ENCODE measurements at regions not wholly inside any gene's neighbourhood (a gene's known extent, or its start where the extent isn't known, plus 50 kb on each side); places are given as distances from the start of the nearest gene placed in this dataset.

GRCh38 chr4:180528003-180528402 lies 1715.2 kb upstream of the TENM3 start:
- Histone ChIP-seq H2AFZ (ENCODE audit: low read depth, low read length, poor library complexity, severe bottlenecking) (no peak overlapping the region), H3K4me2 (ENCODE audit: low read length) (no peak overlapping the region), H3K4me1 (ENCODE audit: control insufficient read depth in 1 of 2, insufficient read depth in 2 of 2, low read length in 2 of 2) (no peaks in the 10 kb centered on the region), H3K27ac (ENCODE audit: low read depth, low read length) (no peak overlapping the region), H3K9me3 (ENCODE audit: control insufficient read depth in 1 of 2, insufficient read depth in 1 of 2, low read depth in 1 of 2, low read length in 2 of 2) (no peaks in the 10 kb centered on the region), H3K79me2 (ENCODE audit: insufficient read depth, low read length) (no peaks in the 10 kb centered on the region), H3K27me3 (ENCODE audit: insufficient read depth, low read length) (no peaks in the 10 kb centered on the region), H3K4me3 (replicated peaks in 1 of 2; ENCODE audit: low read depth in 1 of 2, low read length in 2 of 2) (no peak overlapping the region), H3K36me3 (ENCODE audit: control insufficient read depth in 1 of 2, insufficient read depth in 2 of 2, low read length in 2 of 2) (no peaks in the 10 kb centered on the region), H4K20me1 (ENCODE audit: insufficient read depth) (no peaks in the 10 kb centered on the region), H3K9ac (ENCODE audit: low read length) (no peak overlapping the region), H3K9me2 (ENCODE audit: insufficient read depth) (no peaks in the 10 kb centered on the region)
- RAD21 ChIA-PET (ENCODE audit: low non-redundant PET in 1 of 2, low total read pairs in 2 of 2, uncharacterized antibody in 2 of 2, unreplicated experiment in 2 of 2) = no interaction called here
- no peak for TF ChIP-seq ZFX (IDR thresholded peaks at IDR 0.05)
- no peak for TF ChIP-seq FOSL1 (IDR thresholded peaks at IDR 0.05; ENCODE audit: low read depth)
- no peak for TF ChIP-seq SIN3A (IDR thresholded peaks at IDR 0.05; ENCODE audit: low read depth)
- no peak for TF ChIP-seq JUND (IDR thresholded peaks at IDR 0.05)
- TF ChIP-seq TCF7L2 (IDR thresholded peaks at IDR 0.05; ENCODE audit: borderline replicate concordance, extremely low read depth, insufficient read depth, insufficient read length) = no peak
- no peak for TF ChIP-seq REST (IDR thresholded peaks at IDR 0.05; ENCODE audit: low read depth)
- no peak for TF ChIP-seq RAD21 (IDR thresholded peaks at IDR 0.05; ENCODE audit: low read depth)
- no peak for TF ChIP-seq POLR2AphosphoS5 (IDR thresholded peaks at IDR 0.05; ENCODE audit: low read depth, low read length)
- no peak for TF ChIP-seq ZBTB33 (IDR thresholded peaks at IDR 0.05; ENCODE audit: extremely low read depth, insufficient replicate concordance, low read length)
- TF ChIP-seq CTCF (IDR thresholded peaks at IDR 0.05 in 2 of 3, conservative IDR thresholded peaks at IDR 0.05 in 1 of 3; ENCODE audit: borderline replicate concordance in 1 of 3, insufficient read depth in 1 of 3, low read depth in 2 of 3, low read length in 2 of 3) = no peak
- TF ChIP-seq MAX (IDR thresholded peaks at IDR 0.05) = no peak
- TF ChIP-seq YY1 (IDR thresholded peaks at IDR 0.05; ENCODE audit: extremely low read depth, insufficient replicate concordance, low read depth, low read length) = no peak
- no peak for TF ChIP-seq SP1 (IDR thresholded peaks at IDR 0.05; ENCODE audit: low read depth)
- TF ChIP-seq ATF3 (IDR thresholded peaks at IDR 0.05) = no peak
- no peak for TF ChIP-seq EZH2 (IDR thresholded peaks at IDR 0.05)
- no peak for TF ChIP-seq SRF (IDR thresholded peaks at IDR 0.05; ENCODE audit: low read depth)
- no peak for TF ChIP-seq CEBPB (IDR thresholded peaks at IDR 0.05; ENCODE audit: low read depth)
- TF ChIP-seq POLR2A (IDR thresholded peaks at IDR 0.05; ENCODE audit: borderline replicate concordance, extremely low read depth, insufficient read depth, insufficient read length) = no peak
- no peak for TF ChIP-seq ZNF274 (IDR thresholded peaks at IDR 0.05; ENCODE audit: low read depth, low read length)
- DNase-seq (ENCODE audit: low read depth, low spot score) = no peak
- POLR2A ChIA-PET = no interaction called here
- no peak for ATAC-seq
- intact Hi-C loops (cut with micrococcal nuclease) = no loop called here
- CTCF ChIA-PET = no interaction called here
- BruUV-seq (replicated peaks) = no TSS peak

Measured in HCT116 (cell line).